OCI-LY7 (cell line): ENCODE measurements at regions not wholly inside any gene's neighbourhood (a gene's known extent, or its start where the extent isn't known, plus 50 kb on each side); places are given as distances from the start of the nearest gene placed in this dataset.

Source experiments
- BruUV-seq: library from RNA; stranded (reverse); fragments of 400-500 nt; replicated peaks from 2 replicates; lab custom pipeline; 2021; lab: Mats Ljungman, UMichigan
- CTCF ChIA-PET: fragments of 300-600 bp; sonication (Branson Sonifier 250); formaldehyde crosslinking; loops from one replicate; lab custom pipeline; 2022; ENCODE audit warnings: antibody characterized with exemption; ENCODE audit not compliant: unreplicated experiment; lab: Charles Lee
- POLR2A ChIA-PET: fragments of 300-600 bp; sonication (Branson Sonifier 250); formaldehyde crosslinking; loops from one replicate; lab custom pipeline; 2022; ENCODE audit warnings: antibody characterized with exemption; lab: Charles Lee
- DNase-seq: peaks from one replicate; pipeline ENCODE4 v3.0.0-alpha.2; 2015; ENCODE audit warnings: low spot score
- H2AFZ ChIP-seq: fragments of 200-600 bp; sonication (generic), shearing (Covaris generic); 2 replicates; pipeline ENCODE4 v1.6.1; 2014; ENCODE audit warnings: mild to moderate bottlenecking, antibody characterized with exemption, low read length, moderate library complexity
- H3K27ac ChIP-seq: fragments of 200-600 bp; sonication (generic); 2 replicates; pipeline ENCODE4 v1.5.1; 2014; ENCODE audit warnings: mixed run types, low read depth, mild to moderate bottlenecking, moderate library complexity, low read length, inconsistent platforms; ENCODE audit not compliant: poor library complexity, severe bottlenecking
- H3K36me3 ChIP-seq: fragments of 200-600 bp; sonication (generic); 2 replicates; pipeline ENCODE4 v1.6.1; 2014; ENCODE audit warnings: mild to moderate bottlenecking, antibody characterized with exemption, low read length, moderate library complexity, mixed read lengths; ENCODE audit not compliant: insufficient read depth
- H3K4me1 ChIP-seq: fragments of 200-600 bp; sonication (generic); 2 replicates; pipeline ENCODE4 v1.5.1; 2014; ENCODE audit warnings: mild to moderate bottlenecking, low read length; ENCODE audit not compliant: insufficient read depth, poor library complexity, severe bottlenecking
- H3K4me2 ChIP-seq: fragments of 200-600 bp; sonication (generic); 2 replicates; pipeline ENCODE4 v1.6.1; 2014; ENCODE audit warnings: mild to moderate bottlenecking, low read length
- H3K4me3 ChIP-seq: fragments of 200-600 bp; sonication (generic); 2 replicates; pipeline ENCODE4 v1.5.1; 2014; ENCODE audit warnings: mild to moderate bottlenecking, low read depth, low read length; ENCODE audit not compliant: poor library complexity, severe bottlenecking
- H3K79me2 ChIP-seq: fragments of 200-600 bp; sonication (generic); 2 replicates; pipeline ENCODE4 v1.6.1; 2016; ENCODE audit warnings: low read depth, mild to moderate bottlenecking, low read length, moderate library complexity, mixed read lengths; ENCODE audit not compliant: insufficient read depth
- H3K9me2 ChIP-seq: fragments of 200-600 bp; sonication (generic); 2 replicates; pipeline ENCODE4 v1.6.1; 2016; ENCODE audit warnings: mild to moderate bottlenecking, low read length, mixed read lengths; ENCODE audit not compliant: insufficient read depth
- H3K9me3 ChIP-seq: fragments of 200-600 bp; sonication (generic); 2 replicates; pipeline ENCODE4 v1.6.1; 2014; ENCODE audit warnings: mild to moderate bottlenecking, mixed run types, low read length, mixed read lengths
- H4K20me1 ChIP-seq: fragments of 200-600 bp; sonication (generic); 2 replicates; pipeline ENCODE4 v1.6.1; 2014; ENCODE audit warnings: mild to moderate bottlenecking, antibody characterized with exemption, low read length, moderate library complexity, mixed read lengths; ENCODE audit not compliant: insufficient read depth
- CTCF ChIP-seq: fragments of 200-600 bp; sonication (generic); conservative IDR thresholded peaks from 2 replicates; pipeline ENCODE4 v1.5.1; 2014; ENCODE audit warnings: mild to moderate bottlenecking, antibody characterized with exemption, low read length, moderate library complexity, mixed read lengths
- EZH2phosphoT487 ChIP-seq: fragments of 200-600 bp; sonication (generic); IDR thresholded peaks from 2 replicates; pipeline ENCODE4 v1.6.1; 2018; ENCODE audit warnings: low read depth, borderline replicate concordance, mild to moderate bottlenecking, mixed run types, antibody characterized with exemption, low read length, moderate library complexity, mixed read lengths
- intact Hi-C: fragments of 100-400 bp; cut with micrococcal nuclease; formaldehyde crosslinking; loops from one replicate; pipeline ENCODE4 v1.10.0; 2022; ENCODE audit not compliant: unreplicated experiment

GRCh38 chr3:65245133-65246063 is 557.6 kb upstream of the ADAMTS9 start:
- no peak for TF ChIP-seq EZH2phosphoT487
- TF ChIP-seq CTCF, result 0 out of 2 replicates have a peak, but pooled peaks have one; percentile 16
- no peaks in the 10 kb centered on the region for H4K20me1 ChIP-seq
- no peak overlapping the region for H3K27ac ChIP-seq
- H3K36me3 ChIP-seq, result no peaks in the 10 kb centered on the region
- no peaks in the 10 kb centered on the region for H3K4me1 ChIP-seq
- ChIA-PET CTCF (no interaction called here), POLR2A (no interaction called here)
- DNase-seq, result no peak
- no peaks in the 10 kb centered on the region for H3K9me3 ChIP-seq
- H3K79me2 ChIP-seq, result no peaks in the 10 kb centered on the region
- no TSS peak for BruUV-seq
- no peaks in the 10 kb centered on the region for H3K9me2 ChIP-seq
- no peak overlapping the region for H3K4me2 ChIP-seq
- no peak overlapping the region for H3K4me3 ChIP-seq
- intact Hi-C loops, result no loop called here
- H2AFZ ChIP-seq, result no peak overlapping the region

- POLR2A ChIA-PET, result no interaction called here
- H3K36me3 ChIP-seq, result no peaks in the 10 kb centered on the region
- H3K79me2 ChIP-seq, result no peaks in the 10 kb centered on the region
- intact Hi-C loops, result no loop called here
- CTCF ChIA-PET, result no interaction called here
- H3K27ac ChIP-seq, result no peak overlapping the region
- no peak overlapping the region for H3K4me3 ChIP-seq
- no peak overlapping the region for H2AFZ ChIP-seq
- DNase-seq, result no peak
- H3K4me2 ChIP-seq, result no peak overlapping the region
- H3K4me1 ChIP-seq, result no peaks in the 10 kb centered on the region
- no peaks in the 10 kb centered on the region for H3K9me2 ChIP-seq
- BruUV-seq, result no TSS peak
- H3K9me3 ChIP-seq, result no peaks in the 10 kb centered on the region
- TF ChIP-seq EZH2phosphoT487 (no peak), CTCF (no peak)
- H4K20me1 ChIP-seq, result no peaks in the 10 kb centered on the region
These were observed 552.6 kb upstream of the ADAMTS9 start for GRCh38 chr3:65240366-65240765.

- no peak overlapping the region for H3K4me3 ChIP-seq
- TF ChIP-seq CTCF (no peak), EZH2phosphoT487 (no peak)
- no peaks in the 10 kb centered on the region for H3K4me1 ChIP-seq
- no peaks in the 10 kb centered on the region for H3K79me2 ChIP-seq
- intact Hi-C loops, result no loop called here
- no peak overlapping the region for H2AFZ ChIP-seq
- H3K9me2 ChIP-seq, result no peaks in the 10 kb centered on the region
- CTCF ChIA-PET, result no interaction called here
- no peak for DNase-seq
- no peaks in the 10 kb centered on the region for H3K9me3 ChIP-seq
- no peak overlapping the region for H3K4me2 ChIP-seq
- no peaks in the 10 kb centered on the region for H4K20me1 ChIP-seq
- no peak overlapping the region for H3K27ac ChIP-seq
- H3K36me3 ChIP-seq, result no peaks in the 10 kb centered on the region
- POLR2A ChIA-PET, result no interaction called here
- BruUV-seq, result no TSS peak
These were observed 550.9 kb upstream of the ADAMTS9 start for GRCh38 chr3:65238652-65239051.
